AG04450 (cell line): ENCODE measurements at regions not wholly inside any gene's neighbourhood (a gene's known extent, or its start where the extent isn't known, plus 50 kb on each side); places are given as distances from the start of the nearest gene placed in this dataset.

ENCODE experiments used
- CTCF ChIA-PET: fragments of 300-600, 350-600 bp; formaldehyde crosslinking; extraction: SDS; loops from one replicate; lab custom pipeline; 2022; ENCODE audit warnings: antibody characterized with exemption, inconsistent platforms; lab: Charles Lee
- POLR2A ChIA-PET: fragments of 350-600 bp; formaldehyde crosslinking; extraction: SDS; loops from one replicate; lab custom pipeline; 2021; ENCODE audit warnings: antibody characterized with exemption, inconsistent platforms; lab: Yijun Ruan, JAX
- DNase-seq: peaks from one replicate; pipeline ENCODE4 v3.0.0-alpha.2; 2011; ENCODE audit warnings: low read depth, low spot score
- H3K27ac ChIP-seq: one replicate; pipeline ENCODE4 v1.5.1; 2012; ENCODE audit warnings: low read depth, low read length, control low read depth
- H3K27me3 ChIP-seq: one replicate; pipeline ENCODE4 v1.6.0; 2012; ENCODE audit warnings: low read length; ENCODE audit not compliant: control insufficient read depth, insufficient read depth
- H3K4me3 ChIP-seq: 2 replicates; pipeline ENCODE4 v1.5.1; 2011; ENCODE audit warnings: mild to moderate bottlenecking, low read depth, low read length, control low read depth
- H3K9me3 ChIP-seq: 2 replicates; pipeline ENCODE4 v1.5.1; 2012; ENCODE audit warnings: low read length; ENCODE audit not compliant: control insufficient read depth, insufficient read depth
- TF ChIP-seq, protein P1 (sequence below): IDR thresholded peaks from 2 replicates; pipeline ENCODE4 v1.5.1; 2011; ENCODE audit warnings: low read depth, low read length, control low read depth, inconsistent platforms

DNA sequence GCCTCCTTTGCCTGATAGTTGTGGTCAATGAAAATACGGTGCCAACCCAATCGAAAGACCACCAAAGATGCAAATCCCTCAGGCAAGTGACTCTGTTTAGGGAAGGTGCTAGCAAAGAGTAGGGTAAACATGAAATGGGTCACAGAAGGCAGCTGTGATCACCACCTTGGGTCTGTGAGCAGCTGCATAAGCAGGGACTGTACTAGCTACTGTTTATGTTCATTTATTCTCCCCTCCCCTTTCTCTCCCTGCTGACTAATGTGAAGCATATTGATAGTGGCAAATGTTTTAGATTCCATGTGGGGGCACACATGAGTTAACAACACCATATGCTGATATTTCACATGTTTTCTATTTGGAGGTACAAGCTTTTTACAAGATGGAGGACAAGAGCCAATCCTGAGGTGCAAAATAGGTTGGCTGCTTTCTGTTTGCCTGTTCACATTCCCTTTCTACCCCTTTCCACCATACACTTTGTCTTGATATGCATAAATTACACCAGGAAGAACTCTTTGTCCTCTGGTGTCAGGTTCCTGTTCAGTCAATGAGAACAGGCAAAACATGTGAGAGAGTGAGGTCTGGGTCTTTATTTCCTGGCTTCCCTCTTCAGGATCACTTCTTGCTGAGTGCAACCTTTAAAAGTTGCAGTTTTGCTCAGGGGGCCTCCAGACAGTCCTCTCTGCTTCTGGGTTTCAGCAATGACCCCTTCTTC lies 71.1 kb downstream of the AVPR1A start:
- TF ChIP-seq, protein P1, sequence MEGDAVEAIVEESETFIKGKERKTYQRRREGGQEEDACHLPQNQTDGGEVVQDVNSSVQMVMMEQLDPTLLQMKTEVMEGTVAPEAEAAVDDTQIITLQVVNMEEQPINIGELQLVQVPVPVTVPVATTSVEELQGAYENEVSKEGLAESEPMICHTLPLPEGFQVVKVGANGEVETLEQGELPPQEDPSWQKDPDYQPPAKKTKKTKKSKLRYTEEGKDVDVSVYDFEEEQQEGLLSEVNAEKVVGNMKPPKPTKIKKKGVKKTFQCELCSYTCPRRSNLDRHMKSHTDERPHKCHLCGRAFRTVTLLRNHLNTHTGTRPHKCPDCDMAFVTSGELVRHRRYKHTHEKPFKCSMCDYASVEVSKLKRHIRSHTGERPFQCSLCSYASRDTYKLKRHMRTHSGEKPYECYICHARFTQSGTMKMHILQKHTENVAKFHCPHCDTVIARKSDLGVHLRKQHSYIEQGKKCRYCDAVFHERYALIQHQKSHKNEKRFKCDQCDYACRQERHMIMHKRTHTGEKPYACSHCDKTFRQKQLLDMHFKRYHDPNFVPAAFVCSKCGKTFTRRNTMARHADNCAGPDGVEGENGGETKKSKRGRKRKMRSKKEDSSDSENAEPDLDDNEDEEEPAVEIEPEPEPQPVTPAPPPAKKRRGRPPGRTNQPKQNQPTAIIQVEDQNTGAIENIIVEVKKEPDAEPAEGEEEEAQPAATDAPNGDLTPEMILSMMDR, result no peak
- Histone ChIP-seq H3K27ac (no peak overlapping the region), H3K4me3 (no peak overlapping the region), H3K27me3 (no peaks in the 10 kb centered on the region), H3K9me3 (no peaks in the 10 kb centered on the region)
- no peak for DNase-seq
- ChIA-PET POLR2A (interaction anchor here (0.6 kb wide), 1 partner anchor 611 kb away, joined by 5 read pairs; no protein-coding TSS in a partner anchor), CTCF (interaction anchor here (1.2 to 1.9 kb wide), 2 partner anchors 9 to 11 kb away, joined by 3 to 8 read pairs; no protein-coding TSS in a partner anchor)

DNA sequence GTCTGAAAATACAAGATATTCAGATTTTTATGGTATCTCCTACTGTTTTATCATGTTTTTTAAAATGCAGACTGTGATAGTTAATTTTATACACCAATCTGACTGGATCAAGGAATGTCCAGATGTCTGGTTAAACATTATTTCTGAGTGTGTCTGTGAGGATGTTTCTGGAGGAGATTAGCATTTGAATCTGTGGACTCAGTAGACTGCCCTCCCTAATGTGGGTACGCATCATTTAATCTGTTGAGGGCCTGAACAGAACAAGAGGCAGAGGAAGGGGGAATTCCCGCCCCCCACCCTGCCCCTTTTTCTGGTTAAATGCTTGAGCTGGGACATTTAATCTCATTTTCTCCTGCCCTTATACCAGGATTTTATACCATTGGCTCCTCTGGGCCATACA lies 72.1 kb downstream of the AVPR1A start:
- CTCF ChIA-PET, result interaction anchor here (0.6 to 1.9 kb wide), 2 partner anchors 10 to 245 kb away, joined by 3 to 8 read pairs; no protein-coding TSS in a partner anchor
- Histone ChIP-seq H3K4me3 (no peak overlapping the region), H3K9me3 (no peaks in the 10 kb centered on the region), H3K27me3 (no peaks in the 10 kb centered on the region), H3K27ac (no peak overlapping the region)
- DNase-seq, result no peak
- TF ChIP-seq, protein P1, result no peak
- POLR2A ChIA-PET, result no interaction called here

DNA sequence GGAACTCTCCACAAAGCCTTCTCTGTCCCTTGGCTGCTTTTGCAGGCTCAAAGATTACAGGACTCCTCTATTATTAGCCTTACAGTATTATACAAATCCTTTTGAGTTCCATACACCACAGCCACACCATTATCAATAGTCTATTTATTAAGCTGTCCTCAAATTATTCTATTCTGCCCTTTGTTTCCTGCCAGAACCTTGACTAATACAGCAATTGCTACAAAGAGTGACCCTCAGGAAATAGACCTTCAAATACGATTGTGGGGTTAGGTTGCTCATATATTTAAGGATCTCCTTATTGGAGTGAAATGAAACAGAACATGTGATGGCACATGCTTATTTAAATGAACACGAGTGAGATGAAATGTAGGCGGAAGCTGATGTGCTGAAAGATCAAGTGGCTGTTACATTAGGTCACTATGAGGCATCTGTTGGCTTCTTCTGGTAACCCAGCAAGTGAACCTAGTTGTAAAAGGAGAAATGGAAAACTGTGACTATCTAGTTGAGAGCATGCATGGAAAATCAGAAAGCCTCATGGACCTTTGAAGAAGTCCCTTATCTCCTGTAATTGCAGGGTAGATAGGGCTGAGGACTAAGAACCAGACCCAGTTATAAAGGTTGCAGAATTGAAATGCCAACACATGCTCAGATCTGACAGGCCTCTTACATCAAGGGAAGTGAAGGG lies 75.5 kb downstream of the AVPR1A start:
- no peak overlapping the region for H3K27ac ChIP-seq
- H3K9me3 ChIP-seq, result no peaks in the 10 kb centered on the region
- DNase-seq, result no peak
- TF ChIP-seq, protein P1, result no peak
- H3K27me3 ChIP-seq, result no peaks in the 10 kb centered on the region
- no peak overlapping the region for H3K4me3 ChIP-seq
- CTCF ChIA-PET, result no interaction called here
- POLR2A ChIA-PET, result no interaction called here

DNA sequence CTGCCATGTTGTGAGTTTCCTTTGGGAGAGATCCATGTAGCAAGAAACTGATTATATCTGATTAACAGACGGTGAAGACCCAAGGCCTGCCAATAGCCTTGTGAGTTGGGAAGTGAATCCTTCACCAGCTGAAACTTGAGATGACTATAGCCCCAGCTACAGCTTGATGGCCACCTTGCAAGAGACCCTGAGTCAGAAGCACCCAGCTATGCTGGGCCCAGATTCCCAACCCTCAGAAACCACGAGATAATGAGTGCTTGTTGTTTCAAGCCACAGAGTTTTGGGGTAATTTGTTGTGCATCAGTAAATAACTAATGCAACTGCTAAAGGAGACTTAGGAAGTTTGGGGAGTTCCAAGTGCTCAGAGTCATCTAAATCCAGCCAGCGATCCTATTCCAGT lies 80.3 kb downstream of the AVPR1A start:
- TF ChIP-seq, protein P1, result no peak

More for the DNA sequence above, 80.3 kb downstream of the AVPR1A start:
- DNase-seq, result no peak
- CTCF ChIA-PET, result interaction anchor here (1.0 to 3.0 kb wide), 6 partner anchors 9 to 633 kb away, joined by 3 to 19 read pairs (median 11); no protein-coding TSS in a partner anchor
- Histone ChIP-seq H3K9me3 (no peaks in the 10 kb centered on the region), H3K4me3 (no peak overlapping the region), H3K27ac (no peak overlapping the region), H3K27me3 (no peaks in the 10 kb centered on the region)
- POLR2A ChIA-PET, result no interaction called here
